ENCODE measurements at regions not wholly inside any gene's neighbourhood (a gene's known extent, or its start where the extent isn't known, plus 50 kb on each side); places are given as distances from the start of the nearest gene placed in this dataset.

GRCh38 chr2:75338461-75338860, 139.1 kb upstream of the TACR1 start:
- no peak for DNase-seq (ENCODE audit: low spot score)
- no peak for TF ChIP-seq CTCF (IDR thresholded peaks at IDR 0.05)
- H3K27ac ChIP-seq = no peak overlapping the region
- no peak overlapping the region for H3K4me3 ChIP-seq

GRCh38 chr2:75337619-75338018, 138.3 kb upstream of the TACR1 start:
- TF ChIP-seq CTCF (IDR thresholded peaks at IDR 0.05) = no peak
- no peak for DNase-seq (ENCODE audit: low spot score)
- no peak overlapping the region for H3K4me3 ChIP-seq
- no peak overlapping the region for H3K27ac ChIP-seq

GRCh38 chr2:75337016-75337415, 137.7 kb upstream of the TACR1 start:
- no peak for DNase-seq (ENCODE audit: low spot score)
- no peak overlapping the region for H3K4me3 ChIP-seq
- H3K27ac ChIP-seq = no peak overlapping the region
- TF ChIP-seq CTCF (IDR thresholded peaks at IDR 0.05) = no peak

GRCh38 chr2:75336451-75336850, 137.1 kb upstream of the TACR1 start:
- no peak for DNase-seq (ENCODE audit: low spot score)
- no peak for TF ChIP-seq CTCF (IDR thresholded peaks at IDR 0.05)

GRCh38 chr2:75334076-75334475, 134.8 kb upstream of the TACR1 start:
- no peak for DNase-seq (ENCODE audit: low spot score)
- Histone ChIP-seq H3K4me3 (no peak overlapping the region), H3K27ac (no peak overlapping the region)
- no peak for TF ChIP-seq CTCF (IDR thresholded peaks at IDR 0.05)

More at GRCh38 chr2:75336451-75336850, 137.1 kb upstream of the TACR1 start:
- no peak overlapping the region for H3K4me3 ChIP-seq
- H3K27ac ChIP-seq = no peak overlapping the region

GRCh38 chr2:75333646-75334045, 134.3 kb upstream of the TACR1 start:
- DNase-seq (ENCODE audit: low spot score) = no peak
- Histone ChIP-seq H3K4me3 (no peak overlapping the region), H3K27ac (no peak overlapping the region)
- no peak for TF ChIP-seq CTCF (IDR thresholded peaks at IDR 0.05)

- DNase-seq (ENCODE audit: low spot score) = no peak
- Histone ChIP-seq H3K27ac (no peak overlapping the region), H3K4me3 (no peak overlapping the region)
- TF ChIP-seq CTCF (IDR thresholded peaks at IDR 0.05) = no peak
Observed at GRCh38 chr2:75328156-75328555, 128.8 kb upstream of the TACR1 start.
